GM18517 (cell line): ENCODE measurements at regions not wholly inside any gene's neighbourhood (a gene's known extent, or its start where the extent isn't known, plus 50 kb on each side); places are given as distances from the start of the nearest gene placed in this dataset.
"Not testable (repeated sequence)": the region's sequence is repeated elsewhere in the genome, so short reads cannot be mapped to it uniquely, and the experiment has no call there.

ENCODE experiments used
- ATAC-seq: cut with Tn5 transposase; IDR thresholded peaks from one replicate; pipeline ENCODE4 v1.9.1; 2021; ENCODE audit warnings: mild to moderate bottlenecking, moderate library complexity; ENCODE audit not compliant: unreplicated experiment

DNA sequence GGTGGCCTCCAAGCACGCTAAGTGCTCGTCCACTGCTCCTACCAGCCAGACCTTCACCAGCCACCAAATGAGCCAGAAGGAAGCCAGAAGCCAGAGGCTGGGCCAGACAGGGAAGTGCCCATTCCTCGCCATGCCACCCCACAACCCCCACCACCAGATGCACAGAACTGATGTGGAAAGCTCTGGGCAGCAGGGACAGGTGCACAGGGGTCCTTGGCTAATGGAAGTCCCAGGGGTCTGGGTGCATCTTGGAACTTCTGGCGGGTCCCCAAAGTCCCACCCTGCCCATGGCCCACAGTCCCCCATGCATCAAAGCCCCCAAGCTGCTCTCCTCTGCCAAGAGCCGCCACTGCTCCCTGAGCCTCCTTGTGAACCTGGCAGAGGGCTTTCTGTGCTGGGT, 173.1 kb upstream of the ID2 start:
- ATAC-seq: no peak

DNA sequence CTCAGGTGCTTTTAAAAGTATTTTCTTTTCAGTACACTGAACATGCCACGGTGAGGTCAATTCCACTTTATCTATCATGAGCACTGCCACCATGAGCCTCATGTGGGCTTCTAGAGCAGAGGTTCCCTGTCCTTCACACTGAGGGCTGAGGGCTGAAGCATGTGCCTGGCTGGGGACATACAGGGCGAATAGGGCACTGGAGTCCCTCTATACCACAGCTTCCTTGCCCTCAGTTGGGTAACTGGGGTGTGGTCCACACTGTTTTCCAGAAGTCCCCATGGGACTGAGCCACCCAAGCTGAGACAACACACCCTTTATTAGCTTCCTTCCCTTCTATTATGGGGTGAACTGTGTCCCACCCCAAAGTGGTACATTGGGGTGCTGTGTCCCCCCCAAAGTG, 172.2 kb upstream of the ID2 start:
- no peak for ATAC-seq

GRCh38 chr2:8510055-8510454, 171.8 kb upstream of the ID2 start:
- not testable (repeated sequence) for ATAC-seq

GRCh38 chr2:8510519-8510918, 171.3 kb upstream of the ID2 start:
- no peak for ATAC-seq

GRCh38 chr2:8511868-8512612, 169.8 kb upstream of the ID2 start:
- ATAC-seq: no peak

DNA sequence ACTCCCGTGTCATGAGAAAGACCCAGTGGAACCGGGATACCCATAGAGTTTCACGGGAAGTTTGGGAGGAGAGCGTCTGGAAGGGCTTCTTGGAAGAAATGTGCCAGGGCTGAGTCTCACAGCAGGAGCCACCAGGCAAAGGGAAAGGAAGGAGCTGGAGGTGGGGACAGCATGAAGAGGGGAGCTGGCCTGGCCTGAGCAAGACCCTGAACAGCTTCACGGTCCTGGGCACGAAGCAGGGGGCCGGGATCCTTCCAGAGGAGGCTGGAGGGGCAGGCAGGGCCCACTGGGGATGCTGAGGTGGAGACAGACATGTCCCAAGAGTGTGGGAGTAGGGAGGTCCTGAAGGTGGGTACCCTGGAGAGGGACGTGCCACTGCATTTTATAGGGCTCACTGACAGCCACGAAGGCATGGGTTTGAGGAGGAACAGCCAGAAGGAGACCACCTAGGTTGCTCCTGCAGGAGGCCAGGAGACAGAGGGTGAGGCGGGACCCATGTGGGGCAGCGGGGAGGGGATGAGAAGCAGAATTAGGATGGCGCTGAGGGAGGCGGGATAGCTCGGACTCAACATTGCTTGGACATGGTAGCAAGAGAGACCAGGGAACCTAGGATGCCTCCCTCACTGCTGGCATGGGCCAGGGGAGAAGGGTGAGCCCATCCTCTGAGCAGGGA, 168.1 kb upstream of the ID2 start:
- ATAC-seq: no peak

- ATAC-seq: no peak
These were observed 167.6 kb upstream of the ID2 start for GRCh38 chr2:8514274-8514662.

DNA sequence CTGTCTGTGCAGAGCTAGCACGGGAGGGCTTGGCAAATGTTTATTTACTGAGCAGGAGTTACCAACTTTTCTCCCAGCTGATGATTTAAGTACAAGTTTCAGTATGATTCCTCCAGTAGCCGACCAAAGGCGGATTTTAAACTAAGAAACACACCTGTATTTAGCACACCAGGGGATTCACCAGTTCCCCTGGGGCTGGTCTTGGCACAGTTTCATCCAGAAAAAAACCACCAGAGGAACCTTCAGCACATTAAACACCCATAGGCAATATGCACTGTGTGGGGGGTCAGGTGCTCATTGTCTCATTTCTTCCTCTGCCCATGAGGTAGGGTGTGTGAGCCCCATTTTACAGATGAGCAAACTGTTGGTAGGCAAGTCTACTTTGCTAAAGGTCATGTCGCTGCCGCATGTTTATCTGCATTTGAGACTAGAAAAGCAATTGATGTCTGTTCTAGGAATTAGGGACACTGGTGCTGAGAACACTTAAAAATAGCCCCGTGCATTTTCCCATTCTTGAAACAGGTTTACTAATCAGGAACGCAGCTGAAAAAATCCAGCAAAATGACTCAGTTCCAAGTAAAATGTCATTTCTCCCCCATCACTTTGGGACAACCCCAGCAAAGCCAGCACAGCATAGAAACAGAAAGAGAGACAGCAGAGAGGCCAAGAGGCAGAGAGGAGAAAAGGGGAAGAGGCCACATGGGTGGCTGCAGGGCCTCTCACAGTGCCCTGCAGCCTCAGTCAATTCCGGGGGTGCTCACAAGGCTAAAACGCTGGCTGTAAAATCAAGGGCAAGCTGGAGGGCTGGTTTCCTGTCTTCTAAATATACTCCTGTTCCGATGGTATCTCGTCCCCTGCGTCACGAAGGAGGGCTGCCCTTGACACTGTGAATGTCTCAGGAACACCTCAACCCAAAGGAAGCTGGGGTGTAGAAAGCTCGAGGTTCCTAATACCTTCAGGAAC, 166.8 kb upstream of the ID2 start:
- ATAC-seq: peak; percentile 68

- peak; percentile 51 for ATAC-seq
These were observed 165.9 kb upstream of the ID2 start for GRCh38 chr2:8515864-8516533.

DNA sequence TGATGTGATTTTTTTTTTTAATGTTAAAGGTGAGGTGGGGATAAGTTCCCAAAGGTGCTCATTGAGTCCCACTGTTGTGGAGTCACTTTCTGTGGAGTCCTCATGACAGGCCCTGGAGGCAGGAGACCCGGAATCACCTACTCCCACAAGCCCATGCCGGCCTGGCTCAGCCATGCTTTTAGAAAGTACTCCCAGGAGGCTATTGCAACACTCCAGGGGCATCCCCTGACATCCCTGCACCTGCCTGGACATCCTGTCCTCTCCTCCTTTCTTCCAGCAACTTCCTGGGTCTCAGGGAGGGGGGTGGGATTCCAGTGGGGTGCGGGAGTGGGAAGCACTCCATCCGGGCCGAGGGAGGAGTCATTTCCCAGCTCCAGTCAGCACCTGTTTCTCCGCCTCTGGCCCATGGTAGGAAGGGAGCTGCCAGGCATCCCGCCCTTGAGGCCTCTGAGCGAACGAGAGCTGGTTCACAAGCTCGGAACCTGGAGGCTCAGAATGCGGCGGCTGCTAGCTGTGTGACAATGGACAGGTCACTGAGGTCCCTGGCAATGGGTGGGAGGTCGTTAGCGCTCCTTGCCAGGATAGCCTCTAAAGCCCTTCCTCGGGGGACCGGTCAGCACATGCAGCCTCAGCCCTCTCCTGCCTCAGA, 163.9 kb upstream of the ID2 start:
- ATAC-seq: no peak

DNA sequence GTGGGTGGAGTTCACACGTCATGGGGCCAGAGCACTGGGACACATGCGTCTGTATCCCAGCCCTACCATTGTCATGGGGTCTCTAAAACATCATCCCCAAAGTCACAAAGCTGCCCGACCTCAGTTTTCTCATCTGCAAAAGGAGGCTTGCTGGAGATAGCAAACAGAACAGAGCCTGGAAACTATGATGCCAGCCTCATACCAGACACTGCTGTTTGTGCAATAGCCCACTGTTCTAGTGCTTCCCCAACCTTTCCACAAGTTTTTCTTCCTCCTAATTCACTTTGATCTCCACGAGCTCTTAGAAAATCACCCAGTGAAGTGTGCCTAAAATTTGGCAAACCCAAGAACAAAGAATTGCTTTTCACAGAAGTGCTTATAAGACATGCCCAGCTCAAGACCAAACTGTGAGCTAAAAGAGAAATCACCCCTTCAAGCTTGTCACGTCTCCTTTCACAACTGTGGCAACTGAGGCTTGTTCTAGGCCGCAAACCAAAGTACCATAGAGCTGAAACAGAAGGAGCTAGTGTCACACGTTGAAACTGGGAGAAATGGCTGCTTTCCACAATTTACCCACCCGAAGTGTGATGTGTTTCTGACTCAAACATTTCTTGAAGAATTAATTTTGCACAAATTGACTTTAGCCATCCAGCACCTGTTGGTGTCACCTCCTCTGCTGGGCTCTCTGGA, 162.7 kb upstream of the ID2 start:
- no peak for ATAC-seq

- ATAC-seq: no peak
These were observed 161.0 kb upstream of the ID2 start for GRCh38 chr2:8520791-8521344.

DNA sequence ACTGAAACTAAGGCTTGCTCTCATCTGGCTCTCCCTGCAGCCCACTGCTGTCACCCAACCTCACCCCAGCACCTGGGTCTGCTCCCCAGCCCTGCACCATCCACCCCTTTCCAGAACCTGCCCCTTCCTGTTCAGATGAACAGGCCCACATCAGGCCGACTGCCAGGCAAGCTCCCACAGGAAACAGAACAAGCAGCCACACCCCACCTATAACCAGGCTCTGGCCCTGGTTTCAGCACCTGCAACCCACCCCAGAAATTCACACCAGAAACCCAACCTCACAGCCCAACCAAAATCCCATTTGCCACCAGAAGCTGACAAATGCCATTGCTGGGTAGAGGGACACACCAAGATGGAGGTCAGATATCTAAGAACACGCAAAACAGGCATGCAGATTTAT, 159.2 kb upstream of the ID2 start:
- no peak for ATAC-seq

DNA sequence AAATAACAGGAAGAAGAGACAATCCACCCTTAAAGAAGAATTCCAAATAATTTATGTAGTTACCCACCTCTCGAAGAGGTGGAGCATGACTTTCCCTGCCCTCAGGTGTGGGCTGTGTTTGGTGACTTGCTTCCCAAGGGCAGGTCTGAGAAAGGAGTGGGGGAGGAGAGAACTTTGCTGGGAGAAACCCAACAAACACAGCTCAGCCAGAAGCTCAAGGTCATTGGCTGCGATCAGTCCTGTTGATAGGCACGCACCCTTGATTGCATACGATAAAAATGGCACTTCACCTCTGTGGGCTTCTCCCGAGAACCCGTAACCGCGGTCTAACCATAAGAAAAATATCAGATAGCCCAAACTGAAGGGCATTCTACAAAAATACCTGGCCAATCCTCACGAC, 157.5 kb upstream of the ID2 start:
- no peak for ATAC-seq

DNA sequence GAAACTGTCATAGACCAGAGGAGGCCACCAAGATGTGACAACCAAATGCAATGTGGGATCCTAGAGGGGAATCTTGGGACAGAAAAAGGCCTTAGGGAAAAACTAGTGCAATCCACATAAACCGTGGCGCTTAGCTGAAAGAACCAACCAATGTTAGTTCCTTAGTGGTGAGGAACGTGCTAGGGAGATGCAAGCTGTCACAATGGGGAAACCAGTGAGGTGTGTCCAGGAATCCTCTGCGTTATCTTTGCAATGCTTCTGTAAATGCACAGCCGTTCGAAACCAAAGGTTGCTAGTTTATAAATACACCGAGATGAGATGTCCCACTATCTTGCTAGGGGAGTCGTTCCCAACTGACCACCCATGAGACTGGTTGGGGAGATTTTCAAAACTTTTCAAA, 157.0 kb upstream of the ID2 start:
- ATAC-seq: no peak

DNA sequence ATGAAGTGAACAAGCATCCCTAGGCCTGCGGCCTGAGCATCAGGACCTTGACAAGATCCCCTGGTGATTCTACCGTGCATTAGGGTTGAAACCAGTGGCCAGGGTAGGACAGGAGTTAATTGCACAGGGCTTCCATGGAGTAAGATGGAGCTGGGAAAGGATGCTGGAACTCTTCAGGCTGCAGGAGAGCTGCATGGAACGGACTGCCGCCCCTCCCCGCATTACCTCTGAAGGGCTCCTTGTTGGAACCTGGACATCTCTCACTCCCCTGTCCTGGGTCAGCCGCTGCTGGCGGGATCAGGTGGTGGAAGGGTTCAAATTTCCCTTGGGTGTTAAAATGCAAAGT, 156.6 kb upstream of the ID2 start:
- no peak for ATAC-seq

- ATAC-seq: peak; percentile 67
These were observed 156.1 kb upstream of the ID2 start for GRCh38 chr2:8525582-8526402.

DNA sequence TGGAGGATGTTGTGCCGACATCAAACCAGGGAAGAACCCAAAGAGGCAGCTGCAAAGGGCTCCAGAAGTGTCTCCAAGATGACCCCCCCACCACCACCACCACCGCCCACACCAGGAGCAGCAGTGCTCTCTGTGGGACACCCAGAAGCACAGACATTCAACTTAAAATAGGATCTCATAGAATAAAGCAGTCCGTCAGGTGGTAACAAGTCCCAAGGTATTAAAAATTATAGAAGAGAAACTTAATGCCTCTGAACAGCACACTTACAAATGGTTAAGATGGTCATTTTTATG, 155.5 kb upstream of the ID2 start:
- ATAC-seq: peak; percentile 4

DNA sequence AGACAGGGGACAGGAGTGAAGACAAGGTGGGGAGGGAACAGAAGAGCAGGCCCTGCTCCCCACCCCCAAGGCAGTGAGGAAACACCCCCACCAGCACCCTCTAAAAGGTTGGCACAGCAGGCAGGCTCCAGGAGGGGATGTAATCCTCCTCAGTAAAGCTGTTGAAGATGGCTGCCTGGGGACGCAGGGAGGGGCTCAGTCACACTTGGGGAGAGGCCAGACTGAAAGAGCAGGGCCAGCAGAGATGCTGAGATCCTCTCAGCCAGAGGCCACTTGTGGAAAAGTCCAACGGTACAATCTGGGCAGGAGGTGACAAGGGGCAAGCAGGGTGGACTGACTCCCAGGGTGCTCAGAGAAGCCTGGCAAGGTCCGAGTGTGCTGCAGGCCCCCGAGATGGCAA, 154.8 kb upstream of the ID2 start:
- ATAC-seq: no peak
